Activated CD8-positive, alpha-beta memory T cell treated with anti-CD3 and anti-CD28 coated beads, Interleukin-2, amount 50 U/mL, for 4 hours (primary cell): ENCODE measurements at regions not wholly inside any gene's neighbourhood (a gene's known extent, or its start where the extent isn't known, plus 50 kb on each side); places are given as distances from the start of the nearest gene placed in this dataset.

Experiments used
- DNase-seq: peaks from one replicate; pipeline ENCODE4 v3.0.0-alpha.2; 2020

DNA sequence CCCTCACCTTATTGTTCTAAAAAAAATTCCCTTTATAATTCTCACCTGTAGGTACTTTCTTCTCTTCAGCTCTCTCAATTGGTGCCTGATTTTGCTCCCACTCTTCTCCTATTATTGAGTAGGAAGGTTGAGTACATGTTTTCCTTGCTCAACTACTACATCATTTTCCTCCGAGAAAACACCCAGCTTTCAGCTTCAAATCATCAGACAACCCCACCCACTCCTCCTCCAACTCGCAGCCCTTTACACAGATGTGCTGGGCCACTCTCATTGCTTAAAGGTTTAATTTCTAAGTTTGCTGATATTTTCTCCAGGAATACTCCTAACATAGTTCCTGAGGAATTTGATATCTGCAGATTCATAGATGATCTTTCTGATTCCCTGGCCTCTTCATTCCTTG is 734.4 kb upstream of the ZEB2 start:
- no peak for DNase-seq

DNA sequence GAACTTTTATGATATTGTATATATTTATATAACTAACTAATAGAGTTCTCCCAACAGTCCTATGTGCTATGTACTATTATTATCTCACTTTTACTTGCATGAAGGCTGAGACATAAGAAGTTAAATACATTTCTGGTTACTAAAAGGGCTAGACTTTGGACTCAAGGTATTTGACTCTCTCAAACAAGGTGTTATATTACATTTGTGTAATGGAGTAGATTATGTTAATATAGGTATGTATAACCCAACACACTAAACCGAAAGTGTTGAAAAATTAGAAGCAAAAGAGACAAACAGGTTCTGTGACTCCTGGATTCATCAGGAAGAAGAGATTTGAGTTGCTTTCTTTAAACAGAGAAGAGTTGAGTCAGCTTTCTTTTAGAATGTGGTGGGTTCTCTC is 733.6 kb upstream of the ZEB2 start:
- no peak for DNase-seq

DNA sequence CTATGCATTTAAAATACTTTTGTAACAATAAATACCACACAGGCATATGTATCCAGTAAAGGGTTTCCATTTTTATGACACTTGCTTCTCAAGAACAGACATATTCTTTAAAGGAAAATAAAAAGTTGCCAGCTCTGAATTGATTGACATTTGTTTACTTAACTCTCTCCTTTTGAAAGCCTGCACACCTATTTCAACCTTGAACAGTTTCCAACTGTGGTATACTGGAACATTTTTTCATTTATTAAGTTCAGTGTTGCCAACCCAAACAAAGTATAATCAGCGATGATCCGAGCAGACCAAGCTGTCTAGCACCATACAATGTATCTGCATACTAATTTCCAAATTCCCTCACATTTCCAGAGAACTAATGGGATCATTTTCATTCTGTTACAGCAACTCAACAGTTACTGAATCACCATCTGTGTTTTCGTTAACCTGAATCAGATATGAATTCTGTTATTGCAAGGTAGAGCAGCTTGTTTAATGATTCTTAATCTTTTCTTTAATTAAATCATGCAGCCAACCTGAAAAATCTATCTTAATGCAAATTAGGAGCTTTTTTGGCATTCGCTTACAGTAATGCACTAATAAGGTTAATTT is 725.5 kb upstream of the ZEB2 start:
- DNase-seq: no peak

DNA sequence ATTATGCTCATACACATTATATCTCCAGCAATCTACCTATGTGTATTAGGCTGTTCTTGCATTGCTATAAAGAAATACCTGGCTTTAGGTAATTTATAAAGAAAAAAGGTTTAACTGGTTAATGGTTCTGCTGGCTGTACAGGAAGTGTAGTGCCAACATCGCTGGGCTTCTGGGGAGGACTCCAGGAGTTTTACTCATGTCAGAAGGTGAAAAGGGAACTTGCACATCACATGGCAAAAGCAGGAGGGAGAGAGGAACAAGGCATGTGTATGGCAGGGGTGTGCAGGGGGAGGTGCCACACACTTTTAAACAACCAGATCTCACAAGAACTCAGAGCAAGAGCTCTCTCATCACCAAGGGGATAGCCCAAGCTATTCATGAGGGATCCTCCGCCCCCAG is 715.4 kb upstream of the ZEB2 start:
- DNase-seq: no peak

DNA sequence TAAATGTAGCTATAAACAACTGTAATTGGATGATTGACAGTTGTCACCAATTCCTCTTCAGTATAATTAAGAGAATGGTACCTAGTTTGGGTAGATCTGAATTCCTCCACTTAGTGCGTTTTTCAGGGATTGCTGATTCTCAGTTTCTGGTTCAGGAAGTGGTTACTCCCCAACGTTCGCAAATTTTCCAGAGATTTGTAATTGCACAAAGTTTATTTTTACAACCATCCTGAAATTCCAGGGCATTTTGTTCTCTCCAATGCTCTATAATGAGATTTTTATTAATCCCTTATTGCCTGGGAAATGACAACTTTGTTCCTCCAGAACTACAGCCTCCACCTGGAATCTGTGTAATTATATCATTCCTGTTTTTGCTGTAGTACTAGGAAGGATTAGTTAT is 710.6 kb upstream of the ZEB2 start:
- DNase-seq: no peak

DNA sequence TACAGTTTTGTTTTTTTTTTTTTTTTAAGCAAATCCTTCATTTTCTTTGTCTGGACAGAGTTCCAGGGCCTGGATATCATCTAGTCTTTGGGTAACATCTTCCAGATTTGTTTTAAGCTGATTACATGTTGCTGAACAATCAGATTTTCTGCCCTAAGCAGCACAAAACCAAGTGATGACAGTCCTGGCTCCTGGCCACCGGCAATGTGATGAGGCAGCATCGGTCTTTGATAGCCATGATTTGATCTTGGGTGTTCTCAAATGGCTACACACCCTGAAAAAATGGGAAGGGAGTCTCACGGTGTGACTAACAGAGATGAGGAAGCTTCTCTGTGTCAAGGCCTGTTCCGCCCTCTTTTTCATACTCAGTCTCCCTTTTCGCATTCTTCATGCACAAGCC is 708.6 kb upstream of the ZEB2 start:
- DNase-seq: no peak

DNA sequence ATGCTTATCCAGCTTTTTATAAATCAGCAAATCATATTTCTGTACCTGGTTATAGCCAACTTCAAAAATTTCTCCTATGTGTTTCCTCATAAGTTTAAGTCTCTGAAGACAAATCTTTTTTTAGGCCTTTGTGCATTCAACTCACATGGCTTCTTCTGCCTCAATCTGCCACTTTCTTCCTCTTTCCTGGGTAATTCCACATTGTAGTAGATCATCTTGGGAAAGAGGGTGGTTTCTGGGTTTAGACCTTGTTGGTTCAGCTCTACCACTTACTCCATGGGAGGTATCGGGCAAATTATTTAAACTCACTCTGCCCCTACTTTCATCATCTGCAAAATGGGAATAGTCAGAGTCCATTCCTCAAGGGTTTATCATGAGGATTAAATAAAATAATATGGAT is 707.0 kb upstream of the ZEB2 start:
- DNase-seq: no peak

DNA sequence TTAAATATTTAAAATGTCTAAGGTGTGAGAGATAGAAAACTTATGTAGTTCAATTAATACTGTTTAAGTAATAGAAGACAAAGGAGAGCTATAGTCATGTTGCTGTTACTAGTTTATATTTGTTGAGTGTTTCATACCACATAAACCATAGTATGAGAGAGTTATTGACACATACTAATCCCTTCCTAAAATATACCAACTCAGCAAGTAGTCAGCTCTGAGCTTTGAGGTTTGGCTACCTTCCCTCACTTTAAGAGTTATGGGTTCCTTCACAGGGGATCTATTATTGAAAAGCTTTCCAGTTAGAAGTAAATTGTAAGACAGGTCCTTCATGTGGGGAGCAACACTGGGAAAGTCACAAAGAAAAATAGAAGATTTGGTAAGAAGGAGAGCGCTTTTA is 701.6 kb upstream of the ZEB2 start:
- no peak for DNase-seq

DNA sequence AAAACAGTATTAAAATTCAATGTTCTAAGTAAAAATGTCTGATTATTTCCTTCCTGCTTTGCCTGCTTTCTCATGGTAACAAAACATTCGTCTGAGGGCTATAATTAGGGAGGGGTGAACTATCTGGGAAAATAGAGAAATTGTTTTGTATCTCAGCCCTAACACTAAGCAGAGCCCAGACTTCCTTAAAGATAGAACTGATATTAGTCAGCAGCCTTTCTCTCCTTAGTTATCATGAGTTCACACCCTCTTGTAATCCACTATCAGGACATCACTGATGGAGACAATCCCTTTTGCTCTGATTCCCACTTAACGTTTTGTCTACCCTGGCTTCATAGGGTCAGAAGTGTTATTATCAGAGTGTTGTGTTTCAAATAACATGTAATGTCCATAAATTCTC is 701.1 kb upstream of the ZEB2 start:
- no peak for DNase-seq

DNA sequence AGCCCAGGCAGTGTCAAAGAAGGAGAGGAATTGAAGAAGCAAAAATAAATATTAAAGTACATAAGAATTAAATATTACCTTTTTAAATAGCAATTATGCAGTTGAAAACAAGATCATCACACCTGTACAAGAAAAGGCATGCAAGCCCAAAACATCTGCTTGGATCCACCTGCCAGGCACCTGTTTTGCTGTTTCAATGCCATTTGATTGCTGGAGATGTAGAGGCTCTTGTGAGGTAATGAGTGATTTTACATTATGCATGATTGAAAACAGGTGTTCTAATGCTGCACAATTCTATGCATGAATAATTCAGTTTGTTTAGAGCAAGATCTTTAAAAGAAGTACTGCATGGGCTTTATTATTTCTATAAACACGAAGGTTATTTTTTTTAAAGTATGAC is 700.6 kb upstream of the ZEB2 start:
- DNase-seq: no peak

DNA sequence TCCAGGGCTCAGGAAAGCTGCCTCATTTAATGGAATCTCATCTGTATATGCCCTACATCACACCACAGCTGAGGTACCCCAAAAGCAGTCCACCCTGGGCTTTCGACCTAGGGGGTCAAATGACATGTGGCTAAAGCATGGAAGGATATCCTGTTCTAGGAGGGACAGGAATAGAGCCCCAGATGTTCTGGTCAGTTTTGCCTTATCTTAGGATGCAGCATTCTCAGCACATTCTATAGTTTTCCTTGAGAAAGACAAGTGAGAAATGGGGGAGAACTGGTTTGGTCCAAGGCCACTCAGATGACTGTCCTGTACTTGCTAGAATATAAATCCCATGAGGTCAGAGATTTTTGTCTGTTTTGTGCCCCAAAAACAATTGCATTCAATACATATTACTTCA is 688.0 kb upstream of the ZEB2 start:
- no peak for DNase-seq

DNA sequence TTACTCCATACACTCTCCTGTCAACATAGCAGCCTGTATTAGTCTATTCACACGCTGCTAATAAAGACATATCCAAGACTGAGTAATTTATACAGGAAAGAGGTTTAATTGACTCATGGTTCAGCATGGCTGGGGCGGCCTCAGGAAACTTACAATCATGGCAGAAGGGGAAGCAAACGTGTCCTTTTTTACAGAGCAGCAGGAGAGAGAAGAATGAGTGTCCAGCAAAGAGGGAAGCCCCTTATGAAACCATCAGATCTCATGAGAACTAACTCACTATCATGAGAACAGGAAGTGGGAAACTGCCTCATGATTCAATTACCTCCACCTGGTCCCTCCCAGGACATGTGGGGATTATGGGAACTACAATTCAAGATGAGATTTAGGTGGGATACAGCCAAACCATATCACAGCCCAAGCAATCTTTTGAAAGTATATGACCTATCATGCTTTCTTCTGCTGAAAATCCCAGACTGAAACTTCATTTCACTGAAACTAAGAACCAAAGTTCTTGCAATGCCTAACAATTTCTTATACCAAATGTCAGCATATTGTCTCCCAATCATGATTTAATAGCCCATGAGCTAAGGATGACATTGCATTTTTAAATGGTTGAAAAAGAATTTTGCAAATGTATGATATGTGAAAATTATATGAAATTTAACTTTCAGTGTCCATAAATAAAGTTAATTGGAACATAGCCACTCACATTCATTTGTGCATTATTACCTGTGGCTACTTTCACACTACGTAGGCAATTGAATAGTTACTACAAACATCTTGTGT is 686.8 kb upstream of the ZEB2 start:
- no peak for DNase-seq

DNA sequence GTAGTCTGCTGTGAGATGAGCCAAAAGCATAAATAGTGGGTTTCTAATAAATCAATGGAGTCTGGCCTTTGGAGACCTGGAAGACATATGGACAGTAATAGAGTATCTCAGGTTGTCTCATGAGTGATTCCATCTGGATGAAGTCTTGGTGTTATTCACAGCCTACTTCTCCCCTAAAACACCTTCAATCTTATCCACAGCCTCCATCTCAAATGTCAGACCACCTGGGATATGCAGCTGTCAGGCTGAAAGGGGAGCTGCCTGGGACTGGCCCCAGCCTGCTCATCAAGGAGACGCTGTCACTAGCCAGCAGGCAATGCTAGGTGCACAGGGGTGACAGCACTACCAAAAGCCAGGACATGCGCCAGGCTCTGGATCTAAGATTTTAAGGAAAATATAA is 684.0 kb upstream of the ZEB2 start:
- DNase-seq: no peak

DNA sequence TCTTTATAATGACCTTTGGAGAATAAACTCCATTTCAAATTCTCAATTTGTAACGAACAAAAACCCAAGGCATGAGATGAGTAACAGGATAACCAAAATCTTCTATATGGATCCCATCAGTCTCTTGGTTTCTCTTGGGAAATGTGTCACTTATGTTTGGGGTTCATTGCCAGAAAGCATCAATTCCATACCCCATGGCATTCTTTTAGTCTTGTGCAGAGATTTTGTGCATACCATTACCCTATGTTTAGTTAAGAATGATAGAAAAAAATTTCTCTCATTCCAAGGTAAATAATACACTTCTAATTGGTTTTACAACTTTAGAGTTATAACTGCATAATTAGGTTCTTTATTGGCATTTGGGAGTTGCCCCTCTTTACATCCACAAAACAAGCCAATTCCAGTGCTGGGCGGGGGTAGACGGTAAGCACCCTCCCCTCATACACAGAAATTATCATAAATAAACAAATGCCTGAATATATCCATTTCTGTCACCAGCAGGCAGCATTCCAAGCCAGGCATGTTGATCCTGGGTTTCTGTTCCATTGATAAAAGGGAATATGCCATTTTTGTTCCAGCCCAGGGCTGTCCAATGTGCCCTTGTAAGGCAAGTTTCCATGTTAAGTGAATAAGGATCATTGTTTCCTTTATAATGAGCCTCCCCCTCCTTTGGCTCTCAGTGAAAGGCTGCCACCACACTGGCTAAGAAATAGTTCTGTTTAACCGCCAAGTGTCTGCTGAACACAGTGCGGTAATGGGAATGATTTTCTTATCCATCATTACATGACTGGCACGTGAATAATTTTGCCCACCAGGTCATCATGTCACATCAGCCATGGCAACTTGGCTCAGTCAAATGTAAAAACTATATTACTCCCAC is 680.1 kb upstream of the ZEB2 start:
- DNase-seq: no peak

DNA sequence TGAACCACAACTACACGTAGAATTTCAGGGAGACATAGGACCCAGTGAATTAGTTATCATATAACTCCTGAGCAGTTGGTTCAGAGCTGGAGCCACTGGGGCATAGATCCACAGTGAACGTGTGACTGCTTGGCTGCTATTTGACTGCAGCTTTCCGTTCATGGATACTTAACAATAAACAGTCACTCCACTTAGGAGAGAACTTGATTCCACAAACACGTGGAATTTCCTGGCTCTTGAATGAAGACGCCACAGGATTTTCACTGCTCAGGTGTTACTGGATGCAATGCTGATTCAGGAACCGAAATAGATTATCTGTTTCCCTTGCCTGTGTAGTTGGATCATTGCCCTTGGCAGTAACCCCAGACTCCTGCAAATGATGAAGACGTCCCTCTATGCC is 679.1 kb upstream of the ZEB2 start:
- no peak for DNase-seq

DNA sequence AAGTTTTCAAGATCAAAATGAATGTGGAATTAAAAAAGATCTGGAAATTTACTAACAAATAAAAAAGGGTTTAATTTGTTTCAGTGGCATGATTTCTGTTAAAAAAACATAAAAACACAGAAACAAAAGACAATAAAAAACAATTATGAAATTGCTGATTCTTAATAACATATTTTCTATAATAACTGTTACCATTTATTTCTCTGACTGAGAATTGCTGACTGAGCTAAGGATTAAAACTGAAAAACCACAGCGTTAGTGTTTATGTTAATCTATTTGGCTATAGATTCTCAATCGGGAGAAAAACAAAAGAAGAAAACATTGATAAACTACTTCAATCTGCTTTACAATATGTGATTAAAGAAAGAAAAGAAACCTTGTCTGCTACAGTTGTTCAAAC is 678.6 kb upstream of the ZEB2 start:
- DNase-seq: no peak

DNA sequence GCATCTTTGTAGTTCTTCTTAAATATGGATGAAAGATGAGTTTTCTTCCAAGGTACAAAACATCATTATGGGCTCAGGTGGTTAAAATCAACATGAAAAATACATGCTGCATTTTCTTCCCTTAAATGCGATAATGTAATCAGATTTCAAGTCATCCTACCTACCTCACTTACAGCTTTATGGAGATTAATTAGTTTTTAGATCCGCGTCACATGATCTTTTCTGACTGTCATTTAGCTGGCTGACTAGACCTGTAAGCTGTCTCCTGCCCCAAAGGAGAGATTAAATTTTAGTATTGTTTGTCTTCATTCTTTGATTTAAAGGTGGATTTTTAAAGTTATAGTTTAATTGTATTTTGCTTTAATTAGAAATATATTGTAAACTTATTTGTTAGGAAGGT is 678.0 kb upstream of the ZEB2 start:
- DNase-seq: no peak

DNA sequence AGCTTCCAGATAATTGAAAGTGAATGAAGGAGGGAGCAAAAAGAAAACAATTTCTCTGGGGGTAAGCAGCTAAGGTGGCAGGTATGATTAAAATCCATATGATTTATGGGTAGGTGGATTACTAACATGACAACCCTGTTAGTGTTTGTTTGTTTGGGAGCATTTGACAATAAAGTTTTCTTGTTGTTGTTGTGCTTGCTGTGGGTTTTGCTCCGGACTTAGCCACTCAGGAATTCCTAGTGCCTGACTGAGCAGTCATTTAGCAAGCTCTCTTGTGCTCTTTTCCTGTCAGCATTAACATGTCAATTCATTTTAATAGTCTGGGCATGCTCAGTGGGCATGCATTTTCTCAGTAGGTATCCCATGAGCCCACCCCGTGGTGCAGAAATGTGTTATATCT is 674.8 kb upstream of the ZEB2 start:
- DNase-seq: no peak

DNA sequence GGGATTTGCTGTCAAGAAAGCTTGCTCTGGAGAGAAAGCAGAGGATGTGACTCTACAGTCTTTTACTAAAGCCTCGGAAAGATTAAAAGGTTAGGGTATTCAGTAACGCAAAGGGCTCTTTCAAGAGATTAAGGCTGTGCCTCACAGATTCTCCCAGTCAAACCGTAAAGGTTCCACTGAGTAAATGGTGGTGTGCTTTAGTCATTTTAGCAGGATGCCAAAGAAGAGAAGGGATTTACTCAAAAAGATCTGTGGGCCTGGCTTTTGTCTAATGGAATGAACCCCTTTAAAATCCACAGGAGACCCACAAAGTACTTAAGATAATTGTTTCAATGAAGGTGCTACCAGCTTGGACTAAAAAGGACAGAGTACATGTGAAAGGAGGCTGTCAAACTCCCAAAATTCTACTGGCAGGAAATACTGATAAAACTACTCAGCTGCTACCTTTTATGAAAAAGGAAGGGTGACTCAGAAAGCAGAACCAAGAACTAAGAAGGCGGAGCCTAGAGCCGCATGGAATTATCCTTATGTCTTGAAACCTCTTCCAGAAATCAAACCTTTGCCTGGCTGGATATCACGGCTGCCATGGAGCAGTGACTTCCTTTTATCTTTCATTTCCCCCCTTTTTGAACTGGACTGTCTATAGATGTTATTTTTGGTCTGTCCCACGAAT is 670.2 kb upstream of the ZEB2 start:
- DNase-seq: no peak

DNA sequence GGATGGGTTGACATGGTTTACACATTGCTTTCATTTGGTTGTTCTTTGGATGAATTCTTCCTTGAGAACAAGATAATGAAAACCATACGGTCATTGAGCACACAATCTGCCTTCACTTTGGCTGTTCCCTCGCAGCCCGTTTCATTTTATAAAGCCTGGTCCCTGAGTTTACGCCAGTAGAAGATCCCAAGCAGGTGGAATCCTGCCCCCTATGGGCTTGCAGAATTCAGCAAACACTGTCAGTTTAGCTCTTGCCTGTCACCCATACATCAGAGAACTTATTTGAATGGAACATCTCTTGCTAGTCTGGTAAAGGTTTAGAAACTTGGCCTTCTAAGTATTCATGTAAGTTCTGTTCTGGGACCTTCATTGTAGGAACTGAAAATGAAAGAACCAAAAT is 666.4 kb upstream of the ZEB2 start:
- DNase-seq: no peak

DNA sequence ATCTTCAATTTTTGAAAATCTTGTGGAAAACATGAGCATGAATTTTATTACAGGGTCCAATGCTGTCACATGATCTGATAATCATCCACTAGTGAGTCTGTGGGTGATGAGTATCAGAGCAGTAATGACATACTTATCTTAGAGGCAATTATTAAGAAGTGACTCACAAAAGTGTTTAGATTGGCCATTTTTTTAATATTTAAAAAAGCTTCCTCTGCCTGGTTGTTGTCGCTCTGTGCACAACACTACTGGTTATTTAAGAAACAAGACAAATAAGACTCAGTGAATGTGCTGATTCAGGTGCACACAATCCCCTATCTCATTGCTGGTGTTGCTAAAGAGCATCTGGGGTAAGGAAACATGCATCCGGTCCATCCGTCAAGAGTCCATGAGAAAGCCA is 665.8 kb upstream of the ZEB2 start:
- DNase-seq: no peak

DNA sequence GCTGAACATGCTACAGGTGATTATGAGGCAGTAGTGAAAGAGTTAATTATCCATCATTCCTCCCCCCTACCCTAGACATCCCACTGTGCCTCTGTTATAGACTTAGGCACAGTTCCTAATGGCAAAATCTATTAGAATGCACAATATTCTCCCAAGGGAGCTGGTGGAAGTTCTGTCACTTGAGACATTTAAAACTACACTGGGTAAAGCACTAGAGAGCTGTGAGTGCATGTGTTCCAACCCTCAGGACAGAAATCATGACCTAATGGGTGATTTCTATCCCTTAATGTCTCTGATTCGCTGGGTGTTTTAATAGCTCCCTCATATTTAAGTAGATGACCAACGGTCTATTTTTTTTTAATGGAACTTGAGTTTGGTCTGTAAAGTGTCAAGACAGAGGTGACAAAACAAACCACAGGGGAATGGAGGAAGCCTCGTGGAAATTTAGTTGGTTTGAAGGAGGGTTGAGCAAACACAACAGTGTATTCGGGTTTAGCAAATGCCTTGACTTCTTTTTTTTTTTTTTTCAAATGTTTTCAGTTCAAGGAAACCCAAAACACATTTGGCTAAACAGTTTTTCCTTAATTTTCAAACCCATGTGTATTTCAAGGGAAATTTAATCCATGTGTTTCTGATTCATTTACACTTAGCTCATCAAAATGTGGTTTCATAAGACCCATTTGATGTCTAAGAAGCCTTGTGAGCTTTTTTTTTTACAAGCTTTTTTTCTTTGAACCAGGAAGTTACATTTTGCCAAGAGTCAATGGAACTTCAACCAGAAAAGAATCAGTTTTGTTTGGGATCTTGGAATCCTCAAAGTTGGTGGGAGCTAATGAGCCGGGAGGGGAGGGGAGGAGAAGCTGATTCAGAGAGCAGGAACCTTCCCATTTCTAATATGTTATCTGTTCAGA is 665.1 kb upstream of the ZEB2 start:
- no peak for DNase-seq
